B cell (primary cell): ENCODE measurements at regions not wholly inside any gene's neighbourhood (a gene's known extent, or its start where the extent isn't known, plus 50 kb on each side); places are given as distances from the start of the nearest gene placed in this dataset.

Experiments used
- CTCF ChIP-seq: fragments of 200-600 bp; IDR thresholded peaks from one replicate; pipeline ENCODE4 v1.8.0; 2022; ENCODE audit warnings: antibody characterized with exemption, mild to moderate bottlenecking
- EZH2 ChIP-seq: IDR thresholded peaks from 2 replicates; pipeline ENCODE4 v1.6.1; 2012; ENCODE audit warnings: borderline replicate concordance, low read depth, mild to moderate bottlenecking, moderate library complexity, low read length; ENCODE audit not compliant: insufficient read depth, poor library complexity, severe bottlenecking

- TF ChIP-seq CTCF (no peak), EZH2 (no peak)
Observed at GRCh38 chr12:25811656-25812126, 146.8 kb upstream of the RASSF8 start.
